SU-DHL-6 (cell line): ENCODE measurements at regions not wholly inside any gene's neighbourhood (a gene's known extent, or its start where the extent isn't known, plus 50 kb on each side); places are given as distances from the start of the nearest gene placed in this dataset.
"Not testable (repeated sequence)": the region's sequence is repeated elsewhere in the genome, so short reads cannot be mapped to it uniquely, and the experiment has no call there.

Source experiments
- H2AFZ ChIP-seq: fragments of 200-600 bp; sonication (generic); 2 replicates; pipeline ENCODE4 v1.6.1; 2014; ENCODE audit warnings: low read depth, mild to moderate bottlenecking, moderate library complexity, mixed read lengths, antibody characterized with exemption, low read length; ENCODE audit not compliant: severe bottlenecking
- H3F3A ChIP-seq: fragments of 200-600 bp; shearing (Covaris generic); 2 replicates; pipeline ENCODE4 v1.6.0; 2016; ENCODE audit warnings: antibody characterized with exemption, mild to moderate bottlenecking; ENCODE audit not compliant: insufficient read depth
- H3K27ac ChIP-seq: fragments of 200-600 bp; sonication (generic); 2 replicates; pipeline ENCODE4 v1.5.1; 2016; ENCODE audit warnings: low read depth, mild to moderate bottlenecking, low read length, moderate library complexity, mixed read lengths
- H3K27me3 ChIP-seq: fragments of 200-600 bp; sonication (generic), shearing (Covaris generic); 2 replicates; pipeline ENCODE4 v1.6.0; 2014; ENCODE audit warnings: mild to moderate bottlenecking, low read length
- H3K36me3 ChIP-seq: fragments of 200-600 bp; sonication (generic); 2 replicates; pipeline ENCODE4 v1.6.1; 2014; ENCODE audit warnings: mild to moderate bottlenecking, low read length, mixed read lengths
- H3K4me2 ChIP-seq: fragments of 300-600, 200-600 bp; shearing (Covaris generic), sonication (generic); 2 replicates; pipeline ENCODE4 v1.6.0; 2014; ENCODE audit warnings: low read length, low read depth, mild to moderate bottlenecking; ENCODE audit not compliant: poor library complexity, severe bottlenecking
- H3K4me3 ChIP-seq: fragments of 200-600 bp; sonication (generic); 2 replicates; pipeline ENCODE4 v1.5.1; 2014; ENCODE audit warnings: antibody characterized with exemption, low read length, mild to moderate bottlenecking, mixed read lengths; ENCODE audit not compliant: insufficient read depth, poor library complexity, severe bottlenecking
- H3K79me2 ChIP-seq: fragments of 200-600 bp; sonication (generic); 2 replicates; pipeline ENCODE4 v1.6.1; 2014; ENCODE audit warnings: mild to moderate bottlenecking, low read length, moderate library complexity; ENCODE audit not compliant: insufficient read depth
- H3K9ac ChIP-seq: fragments of 200-600 bp; sonication (generic); 2 replicates; pipeline ENCODE4 v1.7.0; 2014; ENCODE audit warnings: mild to moderate bottlenecking, low read length
- H3K9me2 ChIP-seq: fragments of 200-600 bp; sonication (generic); replicated peaks from 2 replicates; pipeline ENCODE4 v1.6.1; 2014; ENCODE audit warnings: low read length; ENCODE audit not compliant: insufficient read depth
- H3K9me3 ChIP-seq: fragments of 200-600 bp; sonication (generic); 2 replicates; pipeline ENCODE4 v1.6.1; 2014; ENCODE audit warnings: low read length, mixed read lengths; ENCODE audit not compliant: insufficient read depth
- H4K20me1 ChIP-seq: fragments of 200-600 bp; sonication (generic); 2 replicates; pipeline ENCODE4 v1.6.1; 2014; ENCODE audit warnings: low read depth, mild to moderate bottlenecking, antibody characterized with exemption, low read length, moderate library complexity, mixed read lengths
- CTCF ChIP-seq: fragments of 200-600 bp; sonication (generic); IDR thresholded peaks from one replicate; pipeline ENCODE4 v1.5.1; 2017; ENCODE audit warnings: antibody characterized with exemption, mild to moderate bottlenecking, low read length, moderate library complexity; ENCODE audit not compliant: insufficient read depth, poor library complexity, severe bottlenecking
- EZH2phosphoT487 ChIP-seq: fragments of 200-600 bp; sonication (generic), shearing (Covaris generic); conservative IDR thresholded peaks from 2 replicates; pipeline ENCODE4 v1.6.1; 2018; ENCODE audit warnings: mild to moderate bottlenecking, antibody characterized with exemption, low read length, moderate library complexity, mixed read lengths

- H4K20me1 ChIP-seq, H3K27ac ChIP-seq, H3K9ac ChIP-seq, H3K9me3 ChIP-seq, H2AFZ ChIP-seq, H3K79me2 ChIP-seq, H3K4me2 ChIP-seq, H3K9me2 ChIP-seq, H3K36me3 ChIP-seq, H3K27me3 ChIP-seq, H3K4me3 ChIP-seq, H3F3A ChIP-seq: not testable (repeated sequence)
Measured at GRCh38 chr20:47845382-47845977, 60.2 kb upstream of the SULF2 start.

- H3K9me2 ChIP-seq, H3K9ac ChIP-seq, H3K27ac ChIP-seq, H3F3A ChIP-seq, H3K9me3 ChIP-seq, H3K79me2 ChIP-seq, H3K4me3 ChIP-seq, H4K20me1 ChIP-seq, H3K36me3 ChIP-seq, H3K4me2 ChIP-seq, H2AFZ ChIP-seq, H3K27me3 ChIP-seq: not testable (repeated sequence)
Measured at GRCh38 chr20:47844568-47844906, 59.3 kb upstream of the SULF2 start.

DNA sequence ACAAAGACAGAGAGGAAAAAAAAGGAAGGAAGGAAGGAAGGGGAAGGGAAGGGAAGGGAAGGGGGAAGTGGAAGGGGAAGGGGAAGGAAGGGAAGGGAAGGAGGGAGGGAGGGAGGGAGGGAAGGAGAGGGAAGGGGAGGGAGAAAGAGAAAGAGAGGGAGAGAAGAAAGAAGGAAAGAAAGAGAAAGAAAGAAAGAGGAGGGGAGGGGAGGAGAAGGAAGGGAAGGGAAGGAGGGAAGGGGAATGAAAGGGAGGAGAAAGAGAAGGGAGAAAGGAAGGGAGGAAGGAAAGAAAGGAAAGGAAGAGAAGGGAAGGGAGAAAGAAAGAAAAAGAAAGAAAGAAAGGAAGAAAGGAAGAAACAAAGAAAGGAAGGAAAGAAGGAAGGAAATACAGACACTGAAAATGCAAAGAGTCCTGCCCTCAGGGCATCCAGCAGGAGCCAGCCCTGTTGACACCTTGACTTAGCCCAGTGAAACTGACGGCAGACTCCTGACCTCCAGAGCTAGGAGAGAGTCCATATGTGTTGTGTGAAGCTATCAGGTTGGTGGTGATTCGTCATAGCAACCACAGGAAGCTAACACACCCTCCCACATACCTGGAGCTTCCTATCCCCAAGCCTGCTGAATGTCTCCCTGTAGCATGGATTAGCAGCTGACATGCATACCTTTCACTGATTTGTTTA, 58.7 kb upstream of the SULF2 start:
- H3K36me3 ChIP-seq = no peaks in the 10 kb centered on the region
- no peak overlapping the region for H3K4me2 ChIP-seq
- H3K27ac ChIP-seq = no peak overlapping the region

GRCh38 chr20:47842950-47843349, 57.7 kb upstream of the SULF2 start:
- H3K27me3 ChIP-seq, H3K36me3 ChIP-seq, H3K79me2 ChIP-seq, H4K20me1 ChIP-seq, H3F3A ChIP-seq, H3K27ac ChIP-seq, H3K4me3 ChIP-seq, H3K9me3 ChIP-seq, H2AFZ ChIP-seq, H3K4me2 ChIP-seq, H3K9ac ChIP-seq, H3K9me2 ChIP-seq: not testable (repeated sequence)

More for the DNA sequence above, 58.7 kb upstream of the SULF2 start:
- Histone ChIP-seq H3K9ac (no peak overlapping the region), H3K4me3 (no peak overlapping the region), H3K9me3 (no peaks in the 10 kb centered on the region), H4K20me1 (no peaks in the 10 kb centered on the region), H2AFZ (no peak overlapping the region), H3K79me2 (no peaks in the 10 kb centered on the region), H3K27me3 (no peaks in the 10 kb centered on the region), H3K9me2 (no peaks in the 10 kb centered on the region), H3F3A (no peaks in the 10 kb centered on the region)
- TF ChIP-seq EZH2phosphoT487 (no peak), CTCF (no peak)

GRCh38 chr20:47842004-47842403, 56.7 kb upstream of the SULF2 start:
- not testable (repeated sequence) for H3K27me3 ChIP-seq, H3K36me3 ChIP-seq, H3K4me3 ChIP-seq, H3K9ac ChIP-seq, H3F3A ChIP-seq, H4K20me1 ChIP-seq, H2AFZ ChIP-seq, H3K79me2 ChIP-seq, H3K9me2 ChIP-seq, H3K27ac ChIP-seq, H3K4me2 ChIP-seq, H3K9me3 ChIP-seq

DNA sequence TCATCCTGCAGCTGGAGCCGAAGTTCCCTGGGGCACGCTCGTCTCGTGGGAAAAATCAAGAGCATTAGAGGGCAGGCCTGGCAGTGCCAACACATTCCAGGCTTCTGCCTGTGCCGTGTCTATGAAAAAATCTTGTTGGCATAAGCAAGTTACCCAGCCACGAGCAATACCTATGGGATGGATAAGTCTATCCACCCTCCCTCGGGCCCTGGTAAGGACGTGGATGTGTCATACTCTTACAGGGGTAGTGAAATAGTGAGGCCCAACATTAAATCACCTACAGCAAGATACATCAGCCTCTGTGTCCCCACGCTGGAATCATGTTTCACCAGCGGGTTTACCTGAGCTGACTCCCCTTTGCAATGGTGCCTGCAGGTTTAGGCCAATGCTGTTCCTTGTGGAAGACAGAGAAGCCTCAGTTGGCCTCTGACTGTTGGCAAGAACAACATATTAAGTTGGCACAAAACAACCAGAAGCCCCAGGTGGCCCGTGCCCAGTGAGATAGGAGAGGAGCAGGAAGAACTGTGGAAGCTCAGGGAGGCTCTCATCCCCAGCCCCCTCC, 51.1 kb upstream of the SULF2 start:
- H3K27me3 ChIP-seq, H3F3A ChIP-seq, H3K4me3 ChIP-seq, H3K27ac ChIP-seq, H4K20me1 ChIP-seq, H3K9ac ChIP-seq, H3K9me3 ChIP-seq, H2AFZ ChIP-seq, H3K79me2 ChIP-seq, H3K4me2 ChIP-seq, H3K9me2 ChIP-seq, H3K36me3 ChIP-seq: not testable (repeated sequence)
